WI38 (cell line): ENCODE measurements at regions not wholly inside any gene's neighbourhood (a gene's known extent, or its start where the extent isn't known, plus 50 kb on each side); places are given as distances from the start of the nearest gene placed in this dataset.
"Not testable (repeated sequence)": the region's sequence is repeated elsewhere in the genome, so short reads cannot be mapped to it uniquely, and the experiment has no call there.

Experiments used
- H3K4me3 ChIP-seq: 2 replicates; pipeline ENCODE4 v1.5.1; 2011; ENCODE audit warnings: low read depth, mild to moderate bottlenecking, control low read depth, low read length
- TF ChIP-seq, protein P1 (sequence below): IDR thresholded peaks from 2 replicates; pipeline ENCODE4 v1.5.1; 2012; ENCODE audit warnings: low read depth, mild to moderate bottlenecking, control low read depth, low read length

DNA sequence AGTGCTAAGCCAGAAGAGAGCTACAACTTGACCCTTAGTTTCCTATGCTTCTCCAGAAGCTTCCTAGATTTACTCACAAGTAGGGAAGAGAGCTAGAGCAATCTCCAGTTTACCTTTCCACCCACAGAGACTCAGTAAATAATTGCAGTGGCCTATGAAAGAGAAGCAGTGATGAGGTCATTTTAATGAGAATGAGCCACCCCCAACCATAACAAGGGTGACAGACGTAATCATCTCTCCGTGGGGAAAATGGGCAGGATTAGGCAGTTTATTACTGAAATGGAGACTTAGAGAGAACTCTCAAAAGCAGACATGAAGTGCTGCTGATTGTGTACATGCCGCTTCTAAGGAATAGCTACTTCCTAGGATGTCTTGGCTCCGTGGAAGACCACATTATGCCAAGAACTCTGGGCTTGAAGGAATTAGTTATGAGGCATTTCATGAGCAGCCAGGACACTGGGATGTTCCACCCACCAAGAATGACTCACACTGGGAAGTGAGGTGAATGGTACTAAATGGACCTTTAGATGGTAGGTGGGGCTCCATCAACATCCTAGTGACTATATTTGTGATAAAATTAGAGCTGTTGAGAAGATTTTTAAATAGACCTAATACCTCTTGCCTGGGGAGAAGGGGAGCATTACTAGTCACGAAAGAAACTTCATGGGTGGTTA, 160.9 kb downstream of the EDEM1 start:
- H3K4me3 ChIP-seq = no peak overlapping the region
- TF ChIP-seq, protein P1, sequence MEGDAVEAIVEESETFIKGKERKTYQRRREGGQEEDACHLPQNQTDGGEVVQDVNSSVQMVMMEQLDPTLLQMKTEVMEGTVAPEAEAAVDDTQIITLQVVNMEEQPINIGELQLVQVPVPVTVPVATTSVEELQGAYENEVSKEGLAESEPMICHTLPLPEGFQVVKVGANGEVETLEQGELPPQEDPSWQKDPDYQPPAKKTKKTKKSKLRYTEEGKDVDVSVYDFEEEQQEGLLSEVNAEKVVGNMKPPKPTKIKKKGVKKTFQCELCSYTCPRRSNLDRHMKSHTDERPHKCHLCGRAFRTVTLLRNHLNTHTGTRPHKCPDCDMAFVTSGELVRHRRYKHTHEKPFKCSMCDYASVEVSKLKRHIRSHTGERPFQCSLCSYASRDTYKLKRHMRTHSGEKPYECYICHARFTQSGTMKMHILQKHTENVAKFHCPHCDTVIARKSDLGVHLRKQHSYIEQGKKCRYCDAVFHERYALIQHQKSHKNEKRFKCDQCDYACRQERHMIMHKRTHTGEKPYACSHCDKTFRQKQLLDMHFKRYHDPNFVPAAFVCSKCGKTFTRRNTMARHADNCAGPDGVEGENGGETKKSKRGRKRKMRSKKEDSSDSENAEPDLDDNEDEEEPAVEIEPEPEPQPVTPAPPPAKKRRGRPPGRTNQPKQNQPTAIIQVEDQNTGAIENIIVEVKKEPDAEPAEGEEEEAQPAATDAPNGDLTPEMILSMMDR = no peak

- TF ChIP-seq, protein P1 = no peak
- H3K4me3 ChIP-seq = no peak overlapping the region
Observed at GRCh38 chr3:5349343-5349742, 161.8 kb downstream of the EDEM1 start.

DNA sequence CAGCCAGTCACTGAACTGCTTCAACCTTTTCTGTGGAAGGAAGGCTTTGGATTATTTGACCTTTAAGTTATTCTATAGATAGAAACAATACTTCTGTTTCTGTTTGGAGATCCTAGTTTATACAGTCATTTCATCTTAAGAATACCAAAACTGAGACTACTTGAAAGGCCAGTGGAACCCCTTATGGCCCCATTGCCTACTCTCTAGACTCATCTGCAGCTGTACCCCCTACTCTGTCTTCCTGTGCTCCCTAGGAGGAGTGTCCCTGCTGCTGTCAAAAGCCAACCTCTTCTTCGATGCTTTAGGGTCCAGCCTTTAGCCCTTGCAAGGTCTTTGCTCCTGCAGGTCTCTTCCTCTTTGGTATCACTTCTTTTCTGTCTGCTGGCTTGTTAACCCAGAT, 169.6 kb downstream of the EDEM1 start:
- no peak overlapping the region for H3K4me3 ChIP-seq
- TF ChIP-seq, protein P1 = no peak

DNA sequence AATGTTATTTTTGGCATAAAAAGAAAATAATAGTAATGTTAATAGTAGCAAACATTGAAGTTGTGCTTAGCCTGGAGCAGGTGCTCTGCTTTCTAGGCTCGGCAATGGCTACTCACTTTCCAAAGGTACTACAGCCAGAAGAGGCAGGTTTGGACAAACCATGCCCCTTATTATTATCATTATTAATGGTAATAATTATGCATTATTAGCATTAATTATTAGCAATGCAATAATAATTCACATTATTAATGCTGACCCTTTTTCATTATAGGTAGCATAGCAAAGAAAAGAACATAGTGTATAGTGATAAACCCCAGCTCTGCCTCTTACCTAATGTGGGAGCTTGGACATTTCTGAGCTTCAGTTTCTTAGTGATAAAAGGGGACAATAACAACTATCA, 171.4 kb downstream of the EDEM1 start:
- no peak overlapping the region for H3K4me3 ChIP-seq
- TF ChIP-seq, protein P1 = no peak

GRCh38 chr3:5360453-5360852, 172.9 kb downstream of the EDEM1 start:
- no peak overlapping the region for H3K4me3 ChIP-seq
- TF ChIP-seq, protein P1 = no peak

- TF ChIP-seq, protein P1 = no peak
- no peak overlapping the region for H3K4me3 ChIP-seq
Observed at GRCh38 chr3:5366746-5367145, 179.2 kb downstream of the EDEM1 start.

GRCh38 chr3:5371555-5371954, 184.0 kb downstream of the EDEM1 start:
- H3K4me3 ChIP-seq = not testable (repeated sequence)

DNA sequence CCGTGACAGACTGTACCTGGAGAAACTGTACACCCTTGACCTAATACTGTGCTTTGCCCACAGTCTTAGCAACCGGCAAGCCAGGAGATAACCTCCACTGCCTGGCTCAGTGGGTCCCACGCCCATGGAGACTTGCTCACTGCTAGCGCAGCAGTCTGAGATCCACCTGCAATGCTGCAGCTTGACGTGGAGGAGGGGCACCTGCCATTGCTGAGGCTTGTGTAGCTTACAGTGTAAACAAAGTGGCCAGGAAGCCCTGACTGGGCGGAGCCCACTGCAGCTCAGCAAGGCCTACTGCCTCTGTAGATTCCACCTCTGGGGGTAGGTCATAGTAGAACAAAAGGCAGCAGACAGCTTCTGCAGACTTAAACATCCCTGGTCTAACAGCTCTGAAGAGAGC, 189.3 kb downstream of the EDEM1 start:
- TF ChIP-seq, protein P1 = no peak
- no peak overlapping the region for H3K4me3 ChIP-seq

DNA sequence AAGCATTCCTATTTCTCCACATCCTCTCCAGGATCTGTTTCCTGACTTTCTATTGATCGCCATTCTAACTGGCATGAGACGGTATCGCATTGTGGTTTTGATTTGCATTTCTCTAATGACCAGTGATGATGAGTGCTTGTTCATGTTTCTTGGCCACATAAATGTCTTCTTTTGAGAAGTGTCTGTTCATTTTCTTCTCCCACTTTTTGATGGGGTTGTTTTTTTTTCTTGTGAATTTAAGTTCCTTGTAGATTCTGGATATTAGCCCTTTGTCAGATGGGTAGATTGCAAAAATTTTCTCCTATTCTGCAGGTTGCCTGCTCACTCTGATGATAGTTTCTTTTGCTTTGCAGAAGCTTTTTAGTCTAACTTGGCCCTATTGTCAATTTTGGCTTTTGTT, 191.8 kb downstream of the EDEM1 start:
- H3K4me3 ChIP-seq = not testable (repeated sequence)

GRCh38 chr3:5383486-5384263, 196.2 kb downstream of the EDEM1 start:
- not testable (repeated sequence) for H3K4me3 ChIP-seq
